ENCODE measurements at regions not wholly inside any gene's neighbourhood (a gene's known extent, or its start where the extent isn't known, plus 50 kb on each side); places are given as distances from the start of the nearest gene placed in this dataset.

DNA sequence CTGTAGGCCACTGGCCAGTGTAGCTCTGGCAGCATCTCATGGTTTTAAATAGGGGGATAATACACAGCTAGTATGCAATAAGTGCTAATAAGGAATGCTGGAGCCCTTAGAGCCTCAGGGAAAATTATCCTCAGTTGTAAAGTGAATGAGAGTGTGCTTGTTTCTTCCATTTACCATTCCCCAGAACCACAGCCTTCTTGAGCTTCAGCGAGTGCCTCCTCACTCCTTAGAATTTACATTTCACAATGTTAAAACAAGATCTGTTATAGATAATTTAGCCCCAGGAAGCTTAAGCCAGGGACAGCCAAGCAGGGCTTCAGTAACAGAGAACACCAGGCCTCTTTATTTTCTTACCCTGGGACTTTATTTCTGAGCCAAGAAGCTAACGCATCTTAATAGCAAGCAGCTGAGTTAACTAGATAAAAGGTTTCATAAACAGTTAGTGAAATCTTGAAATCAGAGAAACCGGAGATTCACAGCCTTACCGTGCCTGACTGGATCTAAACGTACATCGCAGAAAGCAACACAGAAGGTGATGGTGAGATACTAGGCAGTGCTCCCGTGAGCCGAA lies 535.2 kb downstream of the TDRD15 start:
- WGBS, 10 experiments, result 13 to 94% (median 75%) methylated on average over 1 to 8 of the region's 8 CpGs
- Histone ChIP-seq H3K4me3 (no peak overlapping the region), H3K4me1 (replicated peaks in 1 of 2) (peaks cover 3 to 14% of the 10 kb centered on the region in 2 donors), H3K27ac (no peak overlapping the region)
- no peak for ATAC-seq (replicated peaks in 6 of 8)
- in situ Hi-C loops (cut with MboI; ENCODE audit: low pct_unique_long_range_greater_than_20kb in 2 of 9, low sequenced_read_pairs in 9 of 9, unreplicated experiment in 9 of 9), result no loop called here

DNA sequence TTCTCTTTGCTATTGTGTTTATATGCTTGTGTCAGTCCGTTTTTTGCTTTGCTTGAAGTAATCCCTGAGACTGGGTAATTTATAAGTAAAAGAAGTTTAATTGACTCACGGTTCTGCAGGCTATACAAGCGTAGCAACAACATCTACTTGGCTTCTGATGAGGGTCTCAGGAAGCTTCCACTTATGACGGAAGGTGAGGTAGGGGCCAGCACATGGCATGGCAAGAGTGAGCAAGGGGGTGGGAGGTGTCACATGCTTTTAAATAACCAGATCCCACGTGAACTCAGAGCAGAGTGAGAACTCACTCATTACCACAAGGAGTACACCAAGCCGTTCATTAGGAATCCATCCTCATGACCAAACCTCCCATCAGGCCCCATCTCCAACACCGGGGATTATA lies 540.3 kb downstream of the TDRD15 start:
- Histone ChIP-seq H3K4me3 (no peak overlapping the region), H3K27ac (no peak overlapping the region), H3K4me1 (replicated peaks in 1 of 2) (no peaks in the 10 kb centered on the region)
- WGBS, 10 experiments, result 0 to 80% (median 33%) methylated on average over 1 to 5 of the region's 7 CpGs; no CpG with 5 or more reads in 1 of the 10 experiments
- ATAC-seq (replicated peaks in 6 of 8), result no peak
- in situ Hi-C loops (cut with MboI; ENCODE audit: low pct_unique_long_range_greater_than_20kb in 2 of 9, low sequenced_read_pairs in 9 of 9, unreplicated experiment in 9 of 9), result no loop called here

DNA sequence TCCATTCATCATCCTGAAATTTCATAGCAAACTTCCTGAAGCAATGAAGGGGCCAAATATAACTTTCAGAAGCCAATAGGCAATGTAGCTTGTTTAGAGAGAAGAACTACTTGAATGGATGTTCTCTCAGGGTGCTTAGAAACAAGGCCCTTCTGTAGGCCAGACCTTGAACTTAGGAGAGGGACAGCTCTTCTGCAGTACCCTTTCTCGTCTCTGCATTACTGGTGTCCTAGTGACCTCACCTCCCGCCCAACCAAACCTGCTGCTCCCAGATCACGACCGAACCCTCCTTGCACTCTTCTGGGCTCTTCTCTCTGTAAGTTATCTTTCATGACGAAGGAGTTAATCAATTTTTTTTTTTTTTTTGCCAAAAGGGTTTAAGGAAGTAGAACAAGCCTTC lies 543.9 kb downstream of the TDRD15 start:
- WGBS, 10 experiments, result 0 to 100% (median 52%) methylated on average over 1 to 5 of the region's 5 CpGs; no CpG with 5 or more reads in 1 of the 10 experiments
- in situ Hi-C loops (cut with MboI; ENCODE audit: low pct_unique_long_range_greater_than_20kb in 2 of 9, low sequenced_read_pairs in 9 of 9, unreplicated experiment in 9 of 9), result no loop called here
- Histone ChIP-seq H3K27ac (no peak overlapping the region), H3K4me1 (replicated peaks in 1 of 2) (no peaks in the 10 kb centered on the region), H3K4me3 (no peak overlapping the region)
- no peak for ATAC-seq (replicated peaks in 6 of 8)

- in situ Hi-C loops (cut with MboI; ENCODE audit: low pct_unique_long_range_greater_than_20kb in 2 of 9, low sequenced_read_pairs in 9 of 9, unreplicated experiment in 9 of 9), result no loop called here
- ATAC-seq (replicated peaks in 6 of 8), result no peak
- H3K4me1 ChIP-seq (replicated peaks in 1 of 2), result no peaks in the 10 kb centered on the region
- H3K4me3 ChIP-seq, result no peak overlapping the region
- 3 to 83% (median 45%) methylated on average over 2 to 5 of the region's 5 CpGs for whole genome bisulfite sequencing, 10 experiments
- no peak overlapping the region for H3K27ac ChIP-seq
Measured at GRCh38 chr2:21668078-21668710, 544.4 kb downstream of the TDRD15 start.

DNA sequence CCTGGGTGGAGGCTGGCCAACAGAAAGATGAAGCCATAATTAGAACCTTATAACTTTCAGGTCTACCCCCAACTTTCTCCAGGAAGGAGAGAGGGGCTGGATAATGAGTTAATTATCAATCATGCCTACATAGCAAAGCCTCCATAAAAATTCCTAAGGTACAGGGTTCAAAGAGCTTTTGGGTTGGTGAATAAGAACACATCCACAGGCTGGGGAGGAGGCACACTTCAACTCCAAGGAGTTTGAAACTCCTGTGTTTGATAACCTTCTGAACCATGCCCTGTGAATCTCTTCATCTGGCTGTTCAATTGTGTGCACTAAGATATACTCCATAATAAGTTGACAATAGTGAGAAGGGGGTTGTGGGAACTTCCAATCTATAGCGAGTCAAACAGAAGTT lies 552.3 kb downstream of the TDRD15 start:
- no peak for ATAC-seq (replicated peaks in 6 of 8)
- H3K4me1 ChIP-seq (replicated peaks in 1 of 2), result no peaks in the 10 kb centered on the region
- no peak overlapping the region for H3K27ac ChIP-seq
- in situ Hi-C loops (cut with MboI; ENCODE audit: low pct_unique_long_range_greater_than_20kb in 2 of 9, low sequenced_read_pairs in 9 of 9, unreplicated experiment in 9 of 9), result no loop called here
- 17 to 100% (median 90%) methylated on average over 1 of the region's 1 CpG; no CpG with 5 or more reads in 4 of the 10 experiments for WGBS, 10 experiments
- H3K4me3 ChIP-seq, result no peak overlapping the region

GRCh38 chr2:21676676-21677075 lies 552.9 kb downstream of the TDRD15 start:
- Histone ChIP-seq H3K4me1 (replicated peaks in 1 of 2) (no peaks in the 10 kb centered on the region), H3K4me3 (no peak overlapping the region), H3K27ac (no peak overlapping the region)
- in situ Hi-C loops (cut with MboI; ENCODE audit: low pct_unique_long_range_greater_than_20kb in 2 of 9, low sequenced_read_pairs in 9 of 9, unreplicated experiment in 9 of 9), result no loop called here
- ATAC-seq (replicated peaks in 6 of 8), result no peak

DNA sequence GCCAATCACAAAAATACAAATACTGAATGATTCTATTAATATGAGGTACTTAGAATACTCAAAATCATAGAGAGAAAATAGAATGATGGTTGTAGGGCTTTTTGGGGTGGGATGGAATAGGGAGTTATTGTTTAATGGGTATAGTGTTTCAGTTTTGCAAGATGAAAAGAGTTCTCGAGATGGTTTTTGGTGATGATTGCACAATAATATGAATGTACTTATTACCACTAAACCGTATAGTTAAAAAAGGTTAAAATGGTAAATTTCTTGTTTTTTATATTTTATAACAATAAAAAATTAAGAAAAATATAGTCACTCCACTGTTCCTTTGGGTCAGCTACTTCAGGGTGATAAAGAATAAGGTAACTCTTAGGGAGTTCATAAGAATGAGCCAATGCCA lies 560.1 kb downstream of the TDRD15 start:
- in situ Hi-C loops (cut with MboI; ENCODE audit: low pct_unique_long_range_greater_than_20kb in 2 of 9, low sequenced_read_pairs in 9 of 9, unreplicated experiment in 9 of 9), result no loop called here
- WGBS, 10 experiments, result 31 to 100% (median 73%) methylated on average over 1 to 2 of the region's 2 CpGs
- H3K27ac ChIP-seq, result no peak overlapping the region
- ATAC-seq (replicated peaks in 6 of 8), result no peak
- H3K4me3 ChIP-seq, result no peak overlapping the region
- H3K4me1 ChIP-seq (replicated peaks in 1 of 2), result no peaks in the 10 kb centered on the region

DNA sequence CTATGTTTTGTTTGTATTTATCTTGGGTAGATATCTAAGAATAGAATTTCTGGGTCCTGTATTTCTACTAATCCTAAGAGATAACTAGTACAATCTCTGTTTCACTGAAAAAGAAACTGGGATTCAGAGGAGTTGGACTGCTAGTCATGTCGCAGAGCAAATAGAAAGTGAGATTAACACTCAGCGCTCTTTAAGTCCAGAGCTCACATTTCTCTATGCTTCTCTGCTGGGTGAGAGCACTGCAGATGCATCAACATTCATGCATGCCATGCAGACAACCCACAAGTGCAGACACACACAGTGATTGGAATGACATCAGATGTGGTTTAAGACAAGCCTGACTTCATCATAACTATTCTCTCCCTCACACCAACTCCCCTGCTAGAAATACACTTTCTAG lies 563.8 kb downstream of the TDRD15 start:
- Histone ChIP-seq H3K4me3 (no peak overlapping the region), H3K4me1 (replicated peaks in 1 of 2) (no peaks in the 10 kb centered on the region), H3K27ac (no peak overlapping the region)
- ATAC-seq (replicated peaks in 6 of 8), result no peak
- WGBS, 10 experiments, result 0 to 100% (median 81%) methylated on average over 1 to 2 of the region's 2 CpGs; no CpG with 5 or more reads in 2 of the 10 experiments
- in situ Hi-C loops (cut with MboI; ENCODE audit: low pct_unique_long_range_greater_than_20kb in 2 of 9, low sequenced_read_pairs in 9 of 9, unreplicated experiment in 9 of 9), result no loop called here

- H3K4me3 ChIP-seq, result no peak overlapping the region
- no peak for ATAC-seq (replicated peaks in 6 of 8)
- in situ Hi-C loops (cut with MboI; ENCODE audit: low pct_unique_long_range_greater_than_20kb in 2 of 9, low sequenced_read_pairs in 9 of 9, unreplicated experiment in 9 of 9), result no loop called here
- peaks cover 0 to 16% of the 10 kb centered on the region in 2 donors for H3K4me1 ChIP-seq (replicated peaks in 1 of 2)
- H3K27ac ChIP-seq, result no peak overlapping the region
Measured at GRCh38 chr2:21690005-21690404, 566.2 kb downstream of the TDRD15 start.

- in situ Hi-C loops (cut with MboI; ENCODE audit: low pct_unique_long_range_greater_than_20kb in 2 of 9, low sequenced_read_pairs in 9 of 9, unreplicated experiment in 9 of 9), result no loop called here
- no peak for ATAC-seq (replicated peaks in 6 of 8)
- no peak overlapping the region for H3K27ac ChIP-seq
- H3K4me3 ChIP-seq, result no peak overlapping the region
- H3K4me1 ChIP-seq (replicated peaks in 1 of 2), result peaks cover 0 to 19% of the 10 kb centered on the region in 2 donors
Measured at GRCh38 chr2:21693081-21693480, 569.3 kb downstream of the TDRD15 start.

GRCh38 chr2:21694079-21694878 lies 570.5 kb downstream of the TDRD15 start:
- peak in 5 of 8 experiments; percentile 38 to 66 (median 58) for ATAC-seq (replicated peaks in 6 of 8)

GRCh38 chr2:21696900-21697299 lies 573.1 kb downstream of the TDRD15 start:
- in situ Hi-C loops (cut with MboI; ENCODE audit: low pct_unique_long_range_greater_than_20kb in 2 of 9, low sequenced_read_pairs in 9 of 9, unreplicated experiment in 9 of 9), result no loop called here
- Histone ChIP-seq H3K4me3 (no peak overlapping the region), H3K27ac (no peak overlapping the region), H3K4me1 (replicated peaks in 1 of 2) (peaks cover 0 to 19% of the 10 kb centered on the region in 2 donors)
- no peak for ATAC-seq (replicated peaks in 6 of 8)
- WGBS, 10 experiments, result 19 to 92% (median 76%) methylated on average over 1 to 4 of the region's 4 CpGs; no CpG with 5 or more reads in 1 of the 10 experiments

More at GRCh38 chr2:21694079-21694878, 570.5 kb downstream of the TDRD15 start:
- 0 to 59% (median 36%) methylated on average over 1 to 3 of the region's 3 CpGs; no CpG with 5 or more reads in 1 of the 10 experiments for WGBS, 10 experiments
- peaks cover 0 to 19% of the 10 kb centered on the region in 2 donors for H3K4me1 ChIP-seq (replicated peaks in 1 of 2)
- no peak overlapping the region for H3K4me3 ChIP-seq
- in situ Hi-C loops (cut with MboI; ENCODE audit: low pct_unique_long_range_greater_than_20kb in 2 of 9, low sequenced_read_pairs in 9 of 9, unreplicated experiment in 9 of 9), result no loop called here
- H3K27ac ChIP-seq, result no peak overlapping the region

DNA sequence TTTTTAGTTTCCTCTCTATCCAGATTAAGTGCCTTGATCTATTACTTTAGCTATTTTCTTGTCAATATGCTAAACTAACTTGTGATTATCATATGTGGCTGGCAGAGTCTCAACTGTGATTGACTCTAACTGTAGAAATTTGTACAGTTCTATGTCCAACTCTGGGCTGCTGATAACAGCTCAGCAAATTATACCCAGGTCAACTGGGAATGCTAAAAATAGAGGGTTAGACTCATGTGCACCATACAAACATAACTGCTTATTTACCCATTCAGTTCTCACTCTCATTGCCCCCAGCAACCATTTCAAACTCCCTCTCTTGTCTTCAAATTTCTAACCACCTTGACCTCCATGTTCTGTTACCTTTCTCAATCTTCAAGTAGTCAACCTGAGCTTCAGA lies 576.9 kb downstream of the TDRD15 start:
- in situ Hi-C loops (cut with MboI; ENCODE audit: low pct_unique_long_range_greater_than_20kb in 2 of 9, low sequenced_read_pairs in 9 of 9, unreplicated experiment in 9 of 9), result no loop called here
- Histone ChIP-seq H3K4me1 (replicated peaks in 1 of 2) (no peaks in the 10 kb centered on the region), H3K4me3 (no peak overlapping the region), H3K27ac (no peak overlapping the region)
- ATAC-seq (replicated peaks in 6 of 8), result no peak

Measured in motor neuron (in vitro differentiated cells).